CD4-positive, alpha-beta T cell treated with Interferon gamma for 1 hour (primary cell): ENCODE measurements at regions not wholly inside any gene's neighbourhood (a gene's known extent, or its start where the extent isn't known, plus 50 kb on each side); places are given as distances from the start of the nearest gene placed in this dataset.

ENCODE experiments used
- DNase-seq: peaks from one replicate; pipeline ENCODE4 v3.0.0-alpha.2; 2020

- DNase-seq: no peak
These were observed 312.8 kb downstream of the TLE4 start for GRCh38 chr9:79884546-79884945.

GRCh38 chr9:79883073-79883645 lies 311.4 kb downstream of the TLE4 start:
- peak; percentile 51 for DNase-seq

DNA sequence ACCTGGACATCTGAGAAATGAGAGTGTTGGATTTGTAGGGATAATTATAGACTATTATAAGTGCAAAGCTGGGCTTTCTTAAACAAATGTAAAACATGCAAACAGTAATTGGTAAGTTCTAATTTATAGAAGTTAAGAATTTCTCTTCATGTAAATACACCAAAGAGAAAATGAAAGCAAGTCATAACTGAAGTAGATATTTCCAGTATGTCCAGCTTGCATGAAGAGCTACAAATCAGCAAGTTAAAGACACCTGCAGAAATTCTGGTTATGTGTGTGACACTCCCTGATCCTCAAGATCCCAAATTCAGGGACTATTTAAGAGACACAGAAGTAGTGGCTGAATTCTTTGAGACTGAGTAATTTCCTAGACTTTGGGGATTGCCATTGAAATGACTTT lies 308.9 kb downstream of the TLE4 start:
- DNase-seq: no peak

- no peak for DNase-seq
These were observed 306.3 kb downstream of the TLE4 start for GRCh38 chr9:79877943-79878602.

DNA sequence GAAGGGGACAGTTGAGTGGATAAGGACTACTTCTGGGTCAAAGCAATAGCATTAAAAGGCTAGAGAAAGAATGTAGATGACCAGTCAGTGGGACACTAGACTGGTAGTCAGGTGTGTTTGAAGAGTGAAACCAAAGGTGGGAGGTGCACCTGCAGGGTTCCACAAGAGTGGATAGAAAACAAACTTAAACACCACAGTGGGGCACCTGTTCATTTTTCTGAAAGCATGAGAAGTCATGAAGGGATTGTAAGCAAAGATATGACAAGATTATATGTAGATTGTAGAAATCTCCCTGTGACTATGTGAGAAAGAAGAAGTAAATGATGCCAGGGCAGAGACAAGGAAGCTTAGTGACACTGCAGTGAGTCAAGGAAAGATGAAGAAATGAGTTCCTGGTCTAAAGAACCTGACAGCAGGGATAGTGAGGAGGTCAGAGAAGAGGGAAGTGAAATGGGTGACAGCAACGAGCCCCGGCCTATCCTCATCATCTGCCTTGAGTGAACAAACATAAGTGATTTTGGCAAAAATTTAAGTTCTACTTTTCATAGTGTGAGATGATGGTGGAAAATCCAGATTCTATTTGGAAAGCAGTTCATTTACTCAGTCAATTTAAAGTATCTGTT lies 296.9 kb downstream of the TLE4 start:
- DNase-seq: peak; percentile 54

GRCh38 chr9:79862921-79863890 lies 291.4 kb downstream of the TLE4 start:
- no peak for DNase-seq

- peak; percentile 4 for DNase-seq
These were observed 286.7 kb downstream of the TLE4 start for GRCh38 chr9:79858508-79858907.

DNA sequence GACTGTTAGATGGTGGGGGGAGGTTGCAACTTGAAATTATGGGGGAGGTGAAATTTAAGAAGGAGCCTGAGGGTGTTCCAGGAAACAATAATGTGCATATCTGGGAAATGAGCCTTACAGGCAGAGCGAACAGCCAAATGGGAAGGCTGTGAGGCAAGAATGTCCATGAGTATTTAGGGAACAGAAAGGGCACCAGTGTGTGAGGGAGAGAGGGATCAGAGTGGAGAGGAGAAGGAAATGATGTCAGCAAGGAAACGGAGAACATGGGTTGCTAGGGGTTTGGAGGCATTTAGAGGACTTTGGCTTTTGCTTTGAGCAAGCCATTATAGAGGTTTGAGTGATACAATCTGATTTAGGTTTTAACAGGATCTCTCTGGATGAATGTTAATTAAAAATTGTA lies 285.4 kb downstream of the TLE4 start:
- DNase-seq: no peak

- DNase-seq: no peak
These were observed 275.3 kb downstream of the TLE4 start for GRCh38 chr9:79847074-79847473.

- no peak for DNase-seq
These were observed 258.0 kb downstream of the TLE4 start for GRCh38 chr9:79829566-79830302.

DNA sequence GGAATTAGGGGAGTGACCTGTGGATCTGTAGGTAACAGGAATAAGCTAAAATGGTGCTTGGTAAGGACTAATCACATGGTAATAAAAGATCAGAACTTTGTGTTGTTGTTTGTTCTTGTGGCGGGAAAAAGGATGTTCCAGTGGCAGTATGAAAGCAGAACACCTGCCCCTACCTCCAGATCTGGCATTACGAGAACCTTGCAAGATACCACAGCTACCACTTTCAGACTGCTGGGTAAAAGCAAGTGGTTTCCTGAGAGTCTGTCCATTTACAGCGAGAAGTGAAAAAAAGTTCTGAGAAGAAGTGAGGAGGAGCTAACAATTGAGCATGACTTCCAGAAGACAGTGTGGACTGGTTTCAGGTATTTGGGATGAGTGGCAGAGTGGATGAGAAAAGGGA lies 252.5 kb downstream of the TLE4 start:
- DNase-seq: no peak

GRCh38 chr9:79817438-79818004 lies 245.8 kb downstream of the TLE4 start:
- DNase-seq: no peak

GRCh38 chr9:79813258-79813638 lies 241.5 kb downstream of the TLE4 start:
- no peak for DNase-seq

GRCh38 chr9:79812507-79813257 lies 240.9 kb downstream of the TLE4 start:
- DNase-seq: peak; percentile 5

DNA sequence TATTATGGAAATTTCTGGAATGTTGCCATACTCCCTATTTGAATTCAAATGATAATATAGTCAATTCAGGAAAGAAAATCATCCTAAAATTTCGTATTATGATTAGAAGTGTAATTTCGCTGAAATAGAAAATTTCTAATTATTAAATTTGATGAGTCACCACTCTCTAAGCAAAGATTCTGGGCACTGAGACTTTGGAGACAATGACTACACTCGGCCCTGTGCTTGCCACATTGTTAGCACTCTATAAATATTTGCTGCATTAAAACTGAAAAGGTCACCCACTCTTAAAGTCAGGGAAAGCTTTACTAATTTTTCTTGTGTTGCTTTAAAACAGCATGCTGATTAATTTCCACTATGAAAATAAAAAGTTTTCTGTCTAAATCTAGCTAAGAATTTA lies 240.3 kb downstream of the TLE4 start:
- DNase-seq: no peak

GRCh38 chr9:79809931-79810330 lies 238.2 kb downstream of the TLE4 start:
- DNase-seq: no peak

DNA sequence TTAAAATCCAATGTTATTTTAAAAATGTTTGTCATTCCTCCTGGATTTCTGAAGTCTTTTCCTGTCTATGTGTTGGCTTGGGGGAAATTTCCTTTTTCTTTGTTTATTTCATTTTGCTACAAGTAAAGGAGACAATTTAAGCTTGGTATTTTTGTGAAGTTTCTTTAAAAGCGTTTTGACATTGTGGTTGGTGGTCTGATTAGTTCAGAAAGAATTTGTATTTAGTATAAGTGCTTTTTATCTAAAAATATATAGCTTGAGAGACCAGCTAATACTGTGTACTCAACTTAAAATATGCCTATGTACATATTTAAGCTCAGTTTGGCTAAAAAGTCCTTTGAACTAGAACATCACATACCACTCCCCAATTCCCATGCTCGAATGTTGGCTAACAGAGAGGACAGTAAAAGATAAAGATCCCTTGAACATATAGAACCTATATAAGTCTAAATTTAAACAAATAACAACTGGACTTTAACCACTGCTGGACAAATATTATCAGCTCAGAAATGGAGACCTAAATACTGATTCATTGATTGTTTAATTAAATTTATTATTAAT lies 237.6 kb downstream of the TLE4 start:
- no peak for DNase-seq

DNA sequence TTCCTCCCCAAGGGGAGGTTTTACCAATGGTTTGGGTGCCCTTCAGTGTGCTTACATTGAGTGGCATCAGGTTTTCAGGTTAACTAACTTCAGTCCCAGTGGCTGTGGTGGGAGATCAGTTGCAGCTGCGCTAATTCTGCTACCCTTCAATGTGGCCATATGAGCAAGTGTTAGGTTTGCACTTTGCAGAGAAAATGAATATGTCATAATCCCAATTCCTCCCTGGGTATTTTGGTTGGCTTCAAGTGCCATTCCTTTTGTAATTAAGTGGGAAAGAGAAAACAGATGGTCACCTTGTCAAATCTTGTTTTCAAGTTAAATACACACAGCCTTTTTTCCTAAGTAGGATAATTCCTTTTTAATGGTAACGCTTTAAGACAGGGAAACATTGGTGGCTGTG lies 236.2 kb downstream of the TLE4 start:
- no peak for DNase-seq

- DNase-seq: no peak
These were observed 234.3 kb downstream of the TLE4 start for GRCh38 chr9:79806086-79806485.

- DNase-seq: no peak
These were observed 229.7 kb downstream of the TLE4 start for GRCh38 chr9:79801459-79801858.

GRCh38 chr9:79800578-79800977 lies 228.8 kb downstream of the TLE4 start:
- DNase-seq: no peak
